Forelimb muscle (tissue), 1 donor: ENCODE measurements at regions not wholly inside any gene's neighbourhood (a gene's known extent, or its start where the extent isn't known, plus 50 kb on each side); places are given as distances from the start of the nearest gene placed in this dataset.
"Not testable (repeated sequence)": the region's sequence is repeated elsewhere in the genome, so short reads cannot be mapped to it uniquely, and the experiment has no call there.

Source experiments
- DNase-seq: peaks from one replicate; pipeline ENCODE4 v3.0.0-alpha.2; 2013; ENCODE audit warnings: low read depth

DNA sequence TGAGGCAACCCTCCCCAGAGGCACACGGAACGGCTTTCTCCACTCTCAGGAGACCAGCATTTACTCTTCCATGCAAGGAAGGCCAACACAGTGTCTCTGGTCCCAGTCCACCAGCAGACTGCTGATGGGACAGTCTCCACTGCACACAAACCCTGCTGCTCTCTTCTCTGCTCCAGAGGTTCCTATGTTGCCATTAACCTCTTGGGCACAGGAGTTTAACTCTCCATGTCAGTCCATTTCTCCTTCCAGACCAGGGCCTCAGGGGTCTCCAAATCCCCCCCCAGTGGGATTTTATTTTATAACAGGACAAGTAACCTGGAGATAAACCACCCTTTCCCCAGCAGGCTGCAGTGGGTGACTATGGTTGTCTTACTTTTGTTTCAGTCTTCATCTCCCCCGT is 452.5 kb downstream of the GADD45G start:
- DNase-seq: no peak

DNA sequence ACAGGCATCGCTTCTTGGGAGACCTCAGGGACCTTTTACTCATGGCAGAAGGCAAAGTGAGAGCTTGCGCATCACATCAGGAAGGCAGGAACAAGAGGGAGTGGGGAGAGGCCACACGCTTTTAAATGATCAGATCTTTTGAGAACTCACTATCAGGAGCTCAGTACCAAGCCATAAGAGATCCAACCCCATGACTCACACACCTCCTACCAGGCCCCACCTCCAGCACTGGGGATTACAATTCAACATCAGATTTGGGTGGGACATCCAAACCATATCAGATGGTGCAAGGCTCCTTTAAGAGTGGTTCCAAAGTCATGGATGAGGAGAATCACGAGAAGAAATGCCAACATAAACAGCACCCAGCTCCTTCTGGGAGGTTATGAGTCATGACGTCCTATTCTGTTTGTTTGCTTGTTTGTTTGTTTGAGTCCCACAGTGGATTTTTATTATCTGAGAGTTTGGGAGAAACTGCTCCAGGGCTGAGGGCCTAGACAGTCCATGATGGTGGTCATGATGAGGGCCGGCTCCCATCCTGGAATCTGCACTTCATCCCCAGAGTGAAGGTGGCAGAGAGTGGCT is 453.5 kb downstream of the GADD45G start:
- no peak for DNase-seq

DNA sequence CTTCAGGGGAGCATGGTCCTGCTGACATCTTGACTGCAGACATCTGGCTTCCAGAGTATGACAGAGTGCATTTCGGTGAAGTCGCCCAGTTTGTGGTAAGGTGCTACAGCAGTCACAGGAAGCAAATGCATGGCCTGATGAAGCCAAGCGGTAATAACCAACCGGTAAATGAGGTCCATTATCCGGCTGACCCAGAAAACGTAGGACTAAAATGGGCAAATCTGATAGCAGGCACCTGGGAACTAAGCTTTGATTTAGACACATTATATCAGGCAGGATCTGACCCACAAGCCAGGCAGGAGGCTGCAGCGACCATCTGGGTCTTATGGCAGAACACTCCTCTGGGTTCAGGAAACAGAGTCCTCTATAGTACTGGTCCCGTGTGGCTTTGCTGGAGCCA is 454.6 kb downstream of the GADD45G start:
- no peak for DNase-seq

DNA sequence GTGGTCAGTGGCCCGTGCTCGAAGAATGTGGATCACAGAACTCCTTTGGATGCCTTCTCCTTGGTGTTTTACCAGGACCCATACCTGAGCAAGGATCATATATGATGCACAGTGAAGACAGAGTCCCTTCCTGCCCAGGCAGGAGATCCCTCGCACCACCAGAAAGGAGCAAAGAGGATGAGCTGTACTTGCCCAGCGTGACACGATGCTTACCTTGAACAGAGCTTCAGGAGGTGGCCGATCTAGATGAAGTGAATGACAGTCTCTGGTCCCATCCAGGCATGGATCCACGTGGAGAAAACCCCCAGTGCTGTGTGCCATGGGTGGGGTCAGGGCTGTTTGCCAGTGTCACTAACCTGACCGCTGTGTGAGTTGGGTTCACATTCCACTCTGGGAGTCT is 455.4 kb downstream of the GADD45G start:
- DNase-seq: no peak

DNA sequence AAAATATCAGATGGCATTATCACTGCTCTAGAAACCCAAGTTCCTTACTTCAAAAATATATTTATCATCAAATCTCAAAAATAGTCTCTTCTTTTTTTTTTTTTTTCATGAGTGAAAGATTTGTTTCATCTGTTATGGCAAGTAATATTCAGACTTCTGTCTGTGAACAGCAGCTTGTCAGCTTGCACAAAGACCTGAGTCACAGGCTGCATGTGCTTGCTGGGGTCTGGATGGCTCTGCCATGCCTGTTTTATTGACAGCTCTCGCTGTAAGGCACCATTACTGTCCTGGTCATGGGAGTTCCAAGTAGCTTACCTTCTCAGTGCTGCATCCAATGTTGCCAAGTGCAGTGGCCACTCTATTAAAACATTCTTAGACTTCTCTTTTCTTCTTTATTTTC is 456.4 kb downstream of the GADD45G start:
- no peak for DNase-seq

DNA sequence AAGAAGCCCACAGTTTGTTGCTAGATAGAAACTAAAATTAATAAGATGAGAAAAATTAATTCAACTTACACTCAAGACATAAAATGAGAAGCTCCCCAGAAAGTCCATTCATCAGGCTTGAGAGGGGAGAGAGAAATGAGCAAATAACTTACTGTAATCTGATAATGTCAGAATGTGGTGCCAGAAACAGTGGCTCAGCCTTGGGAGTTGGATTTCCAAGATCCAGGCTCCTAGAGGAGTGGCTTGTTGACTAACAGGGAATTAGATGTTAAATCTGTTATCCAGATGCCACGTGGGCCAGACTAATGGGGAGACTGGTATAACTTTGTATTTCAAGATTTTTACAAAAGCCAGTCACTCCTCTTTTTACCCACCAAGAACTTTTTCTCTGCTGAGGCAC is 458.2 kb downstream of the GADD45G start:
- no peak for DNase-seq

DNA sequence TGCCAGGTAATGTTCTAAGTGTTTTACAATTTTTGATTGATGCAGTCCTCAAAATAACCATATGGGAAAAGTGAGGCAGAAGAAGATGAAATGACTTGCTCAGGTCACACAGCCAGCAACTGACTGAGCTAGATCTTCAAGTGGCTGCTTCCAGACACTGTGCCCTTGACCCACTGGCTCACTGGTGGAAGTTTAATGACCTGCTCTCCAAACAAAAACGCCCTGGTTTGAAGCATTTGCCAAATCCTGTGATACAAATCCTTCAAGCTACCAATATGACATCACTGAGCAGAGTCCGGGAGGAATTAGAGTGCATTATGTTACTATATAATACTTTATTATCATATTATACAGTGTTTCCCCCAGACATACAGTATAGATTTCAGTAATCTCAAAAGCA is 459.4 kb downstream of the GADD45G start:
- DNase-seq: no peak

DNA sequence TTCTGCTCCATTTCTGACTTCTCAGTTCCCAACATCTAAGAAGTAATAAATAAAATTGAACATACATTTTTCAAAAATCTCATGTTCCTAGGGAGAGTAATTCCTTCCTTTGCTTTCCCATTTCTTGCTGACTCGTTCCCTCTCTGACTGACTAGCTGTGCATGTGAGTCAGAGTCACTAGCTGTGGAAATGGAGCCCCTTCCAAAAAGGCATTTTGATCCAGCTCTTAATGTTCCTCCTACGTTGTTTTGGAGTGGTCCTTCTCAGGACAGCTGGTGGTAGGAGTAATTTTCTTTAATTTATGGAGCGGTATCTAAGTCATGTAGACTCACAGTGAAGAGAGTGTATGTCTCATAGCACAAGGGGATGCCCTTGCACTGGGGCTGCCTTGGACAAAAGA is 460.2 kb downstream of the GADD45G start:
- no peak for DNase-seq

DNA sequence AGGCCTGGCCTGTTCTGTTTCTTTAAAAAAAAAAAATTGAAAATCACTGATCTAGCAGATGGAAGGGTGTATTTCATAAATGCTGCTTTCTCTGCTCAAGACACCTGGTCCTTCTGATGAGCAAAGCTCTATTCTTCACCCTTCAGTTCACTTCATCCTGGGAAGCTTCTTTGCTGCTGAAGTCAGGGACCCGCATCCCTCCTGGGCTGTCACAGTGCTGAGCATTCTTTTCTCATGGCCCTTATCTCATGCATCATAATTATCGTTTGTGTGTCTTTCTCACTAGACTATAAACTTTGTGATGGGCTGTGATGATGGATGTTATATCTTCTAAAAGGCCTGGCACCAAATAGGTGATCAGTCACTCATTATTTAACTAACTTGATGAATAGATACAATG is 461.0 kb downstream of the GADD45G start:
- no peak for DNase-seq

DNA sequence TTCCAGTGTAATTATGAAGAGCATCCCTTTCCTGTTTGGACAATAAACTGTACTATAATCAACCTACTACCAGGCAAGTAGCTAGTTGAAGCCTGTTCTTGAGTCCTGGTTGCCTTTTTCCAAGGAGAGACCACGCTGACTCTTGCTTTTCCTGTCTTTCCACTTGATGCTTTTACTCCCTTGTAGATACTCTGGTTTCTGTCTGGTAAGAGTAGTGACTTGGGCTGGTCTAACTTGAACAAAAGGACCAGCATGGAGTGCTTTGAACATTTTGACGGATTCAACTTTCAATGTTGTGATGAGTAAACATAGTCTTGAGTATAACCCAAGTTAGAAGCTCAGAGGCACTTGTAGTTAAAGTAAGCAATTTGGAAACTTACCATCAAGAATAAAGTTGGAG is 464.3 kb downstream of the GADD45G start:
- no peak for DNase-seq

DNA sequence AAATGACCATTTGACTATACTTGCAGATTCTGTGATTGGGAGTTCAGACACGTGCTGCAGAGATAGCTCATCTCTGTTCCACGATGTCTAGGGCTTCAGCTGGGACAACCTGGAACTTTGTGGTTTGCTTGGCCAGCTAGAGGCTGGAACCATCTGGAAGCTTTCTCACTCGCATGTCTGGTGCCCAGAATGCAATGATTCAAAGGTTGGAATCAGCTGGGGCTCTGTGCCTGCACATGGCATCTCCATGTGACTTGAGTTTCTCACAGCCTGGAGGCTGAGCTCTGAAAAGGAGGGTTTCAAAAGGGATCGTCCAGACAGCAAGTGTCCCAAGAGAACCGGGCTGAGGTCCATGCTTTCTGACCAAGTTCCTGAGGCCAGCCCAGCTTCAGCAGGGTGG is 465.2 kb downstream of the GADD45G start:
- DNase-seq: no peak

DNA sequence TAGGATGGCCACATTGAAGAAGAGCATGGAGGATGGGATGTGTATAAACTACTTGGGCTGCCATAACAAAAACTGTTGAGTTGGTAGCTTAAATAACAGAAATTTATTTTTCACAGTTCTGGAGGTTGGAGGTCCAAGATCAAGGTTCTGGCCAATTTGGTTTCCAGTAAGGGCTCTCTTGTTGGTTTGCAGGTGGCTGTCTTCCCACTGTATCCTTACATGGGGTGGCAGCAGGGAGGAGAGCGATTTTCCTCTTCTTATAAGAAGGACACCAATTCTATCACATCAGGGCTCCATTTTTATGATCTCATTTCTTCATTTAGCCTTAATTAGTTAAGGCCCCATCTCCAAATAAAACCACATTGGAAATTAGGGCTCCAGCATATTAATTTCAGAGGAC is 465.7 kb downstream of the GADD45G start:
- no peak for DNase-seq

DNA sequence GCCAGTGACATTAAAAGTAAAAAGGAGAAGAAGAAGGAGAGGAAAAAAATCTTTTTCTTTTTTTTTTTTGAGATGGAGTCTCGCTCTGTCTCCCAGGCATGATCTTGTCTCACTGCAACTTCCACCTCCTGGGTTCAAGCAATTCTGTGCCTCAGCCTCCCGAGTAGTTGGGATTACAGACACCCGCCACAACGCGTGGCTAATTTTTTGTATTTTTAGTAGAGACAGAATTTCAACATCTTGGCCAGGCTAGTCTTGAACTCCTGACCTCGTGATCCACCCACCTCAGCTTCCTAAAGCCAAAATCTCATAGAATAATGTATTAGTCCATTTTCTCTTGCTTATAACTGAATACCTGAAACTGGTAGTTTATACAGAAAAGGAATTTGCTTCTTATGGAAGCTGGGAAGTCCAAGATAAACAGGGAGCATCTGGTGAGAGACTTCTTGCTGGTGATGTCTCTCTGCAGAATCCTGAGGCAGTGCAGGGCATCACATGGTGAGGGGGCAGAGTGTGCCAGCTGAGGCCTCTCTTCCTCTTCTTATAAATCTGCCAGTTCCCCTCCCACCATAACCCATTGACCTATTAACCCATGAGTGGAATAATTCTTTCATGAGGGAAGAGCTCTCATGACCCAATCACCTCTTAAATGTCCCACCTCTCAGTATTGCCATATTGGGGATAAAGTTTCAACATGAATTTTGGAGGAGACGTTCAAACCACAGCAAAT is 466.3 kb downstream of the GADD45G start:
- no peak for DNase-seq

DNA sequence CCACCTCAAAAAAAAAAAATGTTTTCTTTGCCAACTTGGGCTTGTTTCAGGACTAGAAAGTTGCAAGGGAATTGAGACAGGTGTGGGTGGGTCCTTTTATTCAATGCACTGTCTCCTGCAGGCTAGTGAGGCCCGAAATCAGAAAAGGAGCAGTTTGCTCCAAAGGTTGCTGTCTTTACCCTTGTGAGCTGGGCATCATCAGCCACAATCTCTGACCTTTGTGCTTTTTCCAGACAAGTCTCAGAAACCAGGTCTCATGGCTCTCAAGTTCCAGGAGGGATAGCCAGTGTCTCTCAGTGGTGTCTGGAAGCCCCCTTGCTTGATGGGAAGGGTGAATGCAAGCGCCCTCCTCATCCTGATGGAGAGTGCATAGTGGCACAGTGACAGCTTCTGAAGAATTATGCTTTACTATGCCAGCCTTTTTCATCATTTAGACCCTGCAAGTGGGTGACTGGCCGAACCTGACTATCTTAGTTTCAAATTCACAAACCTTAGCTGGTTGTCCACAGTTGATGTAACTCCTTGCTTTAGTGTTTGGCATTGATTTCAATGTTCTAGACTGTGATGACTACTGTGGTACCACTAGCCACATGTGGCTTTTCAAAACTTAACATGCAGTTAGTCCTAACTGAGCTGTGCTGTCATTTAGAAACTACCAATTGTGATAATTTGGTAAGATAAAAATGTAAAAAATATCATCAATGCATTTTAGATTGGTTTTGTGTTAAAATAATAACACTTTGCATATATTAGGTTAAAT is 468.6 kb downstream of the GADD45G start:
- DNase-seq: no peak

DNA sequence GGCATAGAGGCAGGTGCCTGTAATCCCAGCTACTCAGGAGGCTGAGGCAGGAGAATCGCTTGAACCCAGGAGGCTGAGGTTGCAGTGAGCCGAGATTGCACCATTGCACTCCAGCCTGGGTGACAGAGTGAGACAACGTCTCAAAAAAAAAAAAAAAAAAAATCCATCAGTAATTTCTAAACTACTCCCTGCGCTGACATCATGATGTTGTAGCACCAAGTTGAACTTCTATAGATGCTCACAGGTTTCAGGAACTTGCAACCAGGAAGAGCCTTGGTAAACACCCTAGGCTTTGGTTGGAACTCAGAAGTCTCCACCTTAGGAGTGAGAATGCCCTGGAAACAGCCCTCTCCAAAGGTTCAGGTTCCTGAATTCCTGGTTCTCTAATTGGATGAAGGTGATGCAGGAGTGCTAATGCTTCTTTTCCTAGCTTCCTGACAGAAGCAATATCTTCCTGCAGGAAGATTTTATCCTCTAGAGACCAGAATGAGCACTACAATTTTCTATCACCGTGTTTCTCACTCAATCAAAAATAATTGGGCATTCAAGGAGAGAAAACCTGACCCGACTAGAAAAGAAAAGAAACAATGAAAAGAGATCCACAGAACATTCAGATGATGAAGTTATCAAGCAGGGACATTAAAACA is 469.6 kb downstream of the GADD45G start:
- DNase-seq: no peak

DNA sequence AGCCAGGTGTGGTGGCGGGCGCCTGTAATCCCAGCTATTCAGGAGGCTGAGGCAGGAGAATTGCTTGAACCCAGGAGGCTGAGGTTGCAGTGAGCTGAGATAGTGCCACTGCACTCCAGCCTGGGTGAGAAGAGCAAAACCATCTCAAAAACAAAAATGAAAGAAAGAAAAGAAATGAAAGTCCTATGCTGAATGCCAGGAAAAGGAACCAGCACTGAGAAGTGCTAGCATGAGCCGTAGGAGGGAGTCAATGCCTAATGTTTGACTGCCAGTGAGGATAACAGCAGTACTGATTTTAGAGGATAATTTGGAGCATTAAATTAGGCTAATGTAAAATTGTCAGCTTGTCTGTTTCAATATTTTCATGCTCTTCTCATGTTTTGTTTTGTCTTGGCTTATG is 472.8 kb downstream of the GADD45G start:
- not testable (repeated sequence) for DNase-seq

DNA sequence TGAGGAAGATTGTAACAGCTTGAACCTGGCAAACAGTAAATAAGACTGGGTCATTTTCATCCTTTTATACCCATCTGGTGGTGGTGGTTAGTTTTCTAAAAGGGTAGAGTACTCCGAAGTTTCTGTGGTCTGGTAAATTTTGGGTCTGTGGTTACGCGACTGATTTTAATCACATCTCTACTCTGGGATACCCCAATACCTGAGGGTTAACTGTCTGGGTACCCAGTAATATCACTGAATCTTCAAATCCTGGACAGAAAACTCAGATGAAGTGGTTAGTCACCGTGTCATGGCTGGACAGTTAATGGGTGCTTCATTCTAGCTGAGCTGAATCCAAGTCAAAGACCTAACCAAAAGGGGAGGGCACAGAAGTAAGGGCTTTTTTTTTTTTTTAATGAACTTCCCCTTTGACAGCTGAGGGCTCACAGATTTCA is 474.2 kb downstream of the GADD45G start:
- no peak for DNase-seq

DNA sequence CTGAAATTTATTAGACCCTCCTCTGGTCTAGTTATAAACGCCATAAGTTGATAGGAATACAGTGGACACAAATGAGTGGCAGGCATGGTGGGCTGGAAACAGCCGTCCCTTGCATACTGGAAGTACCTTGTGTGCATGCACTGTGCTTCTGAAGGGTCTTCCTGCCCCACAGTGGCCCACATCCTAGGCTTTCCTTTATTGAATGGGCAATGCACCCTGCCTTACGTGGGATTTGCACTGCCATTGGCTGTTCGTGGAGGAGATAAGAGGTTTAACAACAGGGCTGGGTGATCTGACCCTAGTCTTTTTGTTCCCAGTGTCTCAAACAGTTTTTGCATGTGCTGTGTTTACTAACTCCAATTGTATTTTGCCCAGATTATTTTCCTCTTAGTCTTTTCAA is 480.8 kb downstream of the GADD45G start:
- no peak for DNase-seq

DNA sequence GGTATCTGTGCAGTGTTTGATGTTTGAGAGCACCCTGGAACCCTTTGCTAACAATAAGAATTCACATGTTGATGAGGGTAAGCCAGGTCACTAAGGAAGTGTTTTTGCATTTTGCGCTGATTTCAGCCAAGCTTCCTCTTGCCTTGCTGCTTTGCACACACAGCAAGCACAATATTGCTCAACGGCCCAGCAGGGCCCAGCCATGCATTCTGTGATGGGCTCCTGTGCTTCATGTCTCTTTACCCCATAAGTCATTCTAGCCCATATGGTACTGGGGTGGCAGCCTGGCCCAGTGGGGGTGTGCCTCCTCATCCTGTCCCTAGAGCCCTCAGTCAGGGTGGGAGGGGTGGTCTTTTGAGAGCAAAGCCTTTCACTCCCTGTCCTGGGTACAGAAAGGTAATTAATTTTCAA is 481.3 kb downstream of the GADD45G start:
- DNase-seq: no peak

DNA sequence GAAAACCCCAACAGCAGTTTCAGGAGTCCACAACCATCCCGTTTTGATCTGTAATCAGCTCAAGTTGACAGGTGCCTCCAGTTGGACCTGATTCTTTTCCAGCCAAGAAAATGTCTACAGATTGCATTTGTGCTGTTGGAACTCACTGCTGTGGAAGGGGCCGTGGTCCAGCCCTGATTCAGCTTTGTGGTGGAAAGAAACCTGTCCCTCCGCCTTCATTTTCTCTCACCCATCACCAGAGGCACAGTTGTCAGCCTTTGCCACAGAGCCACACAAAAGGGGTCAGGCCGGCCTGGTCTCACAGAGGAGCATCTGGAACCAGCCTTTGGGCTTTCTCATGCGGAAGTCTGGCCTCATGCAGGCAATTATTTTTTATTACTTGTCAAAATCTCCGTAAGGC is 483.6 kb downstream of the GADD45G start:
- DNase-seq: no peak

DNA sequence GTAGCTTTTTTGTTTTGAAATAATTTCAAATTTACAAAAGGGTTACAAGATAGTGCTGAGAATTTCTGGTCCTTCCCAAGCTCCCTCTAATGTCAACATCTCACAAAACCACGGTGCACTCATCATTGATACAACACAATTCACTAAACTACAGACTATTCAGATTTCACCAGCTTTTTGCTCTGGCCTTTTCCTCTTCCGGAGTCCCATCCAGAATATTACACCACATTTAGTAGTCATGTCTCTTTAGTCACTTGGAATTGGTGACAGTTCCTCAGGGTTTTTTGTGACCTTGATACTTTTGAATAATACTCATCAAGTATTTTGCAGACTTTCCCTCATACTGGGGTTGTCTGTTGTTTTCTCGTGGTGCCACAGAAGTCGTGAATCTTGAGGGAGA is 484.0 kb downstream of the GADD45G start:
- DNase-seq: no peak

DNA sequence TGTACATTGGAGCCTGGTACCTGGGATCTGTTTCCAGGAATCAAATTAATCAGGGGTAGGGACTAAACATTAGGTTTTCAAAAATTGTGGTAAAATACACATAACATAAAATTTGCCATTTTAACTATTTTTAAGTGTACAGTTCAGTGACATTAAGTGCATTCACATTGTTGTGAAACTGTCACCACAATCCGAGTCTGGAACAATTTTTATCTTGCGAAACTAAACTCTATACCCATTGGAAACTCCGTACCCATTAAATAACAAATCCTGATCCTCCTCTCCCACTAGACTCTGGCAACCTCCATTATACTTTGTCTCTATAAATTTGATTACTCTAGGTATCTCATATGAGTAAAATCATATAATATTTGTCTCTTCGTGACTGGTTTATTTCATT is 486.2 kb downstream of the GADD45G start:
- DNase-seq: no peak

DNA sequence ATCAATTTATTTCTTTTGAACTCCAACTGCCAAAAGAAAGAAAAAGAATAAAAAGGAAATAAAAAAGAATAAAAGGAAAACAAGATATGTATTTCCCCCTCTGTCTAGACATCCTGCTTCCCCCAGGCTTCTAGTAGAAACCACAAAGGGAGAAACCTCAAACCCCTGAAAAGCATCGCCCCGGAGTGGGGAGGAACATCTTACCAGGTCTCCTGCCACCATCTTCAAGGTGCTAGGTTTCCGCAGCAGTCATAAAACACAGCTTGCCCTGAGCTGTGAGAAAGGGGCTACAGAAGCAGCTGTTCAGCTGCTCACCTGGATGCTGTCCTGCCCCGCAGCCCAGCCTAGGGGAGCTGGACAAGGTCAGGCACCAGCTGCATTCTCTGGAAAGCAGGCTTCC is 487.7 kb downstream of the GADD45G start:
- DNase-seq: no peak
